Fibroblast of pulmonary artery (primary cell): ENCODE measurements at regions not wholly inside any gene's neighbourhood (a gene's known extent, or its start where the extent isn't known, plus 50 kb on each side); places are given as distances from the start of the nearest gene placed in this dataset.
A peak's percentile ranks its signal among the peaks of the same experiment; 100 is the strongest.

Experiments
- DNase-seq: peaks from one replicate; pipeline ENCODE4 v3.0.0-alpha.2; 2010; ENCODE audit warnings: low read depth
- H3K4me3 ChIP-seq: replicated peaks from 2 replicates; pipeline ENCODE4 v1.5.1; 2011; ENCODE audit warnings: low read depth, mild to moderate bottlenecking, control low read depth, low read length, moderate library complexity
- CTCF ChIP-seq: IDR thresholded peaks from 2 replicates; pipeline ENCODE4 v1.5.1; 2011; ENCODE audit warnings: mild to moderate bottlenecking, control low read depth, low read length, inconsistent platforms; ENCODE audit errors: missing control alignments

GRCh38 chr20:4412216-4412615, 163.1 kb upstream of the ADRA1D start:
- no peak for DNase-seq
- no peak overlapping the region for H3K4me3 ChIP-seq
- no peak for TF ChIP-seq CTCF

DNA sequence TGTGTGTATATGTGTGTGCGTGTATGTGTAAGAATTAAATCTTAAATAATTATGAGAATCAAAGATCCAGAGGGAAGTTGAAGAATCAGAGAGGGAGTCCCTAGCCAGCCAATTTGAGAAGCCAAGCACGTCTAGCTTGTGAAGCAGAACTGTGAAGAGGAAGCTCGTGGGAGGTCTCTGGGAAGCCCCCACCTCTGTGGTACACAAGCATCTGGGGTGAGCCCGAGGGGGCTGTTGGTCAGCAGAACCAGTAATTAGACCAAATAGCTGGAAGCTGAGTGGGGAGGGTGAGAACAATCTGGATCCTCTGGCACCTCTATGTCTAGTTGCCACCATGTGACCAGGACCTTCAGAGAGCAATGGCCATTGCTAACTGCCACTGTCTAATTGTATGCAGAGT, 162.7 kb upstream of the ADRA1D start:
- no peak for TF ChIP-seq CTCF
- DNase-seq: no peak
- H3K4me3 ChIP-seq: no peak overlapping the region

- no peak overlapping the region for H3K4me3 ChIP-seq
- peak; percentile 62 for DNase-seq
- TF ChIP-seq CTCF: no peak
Measured at GRCh38 chr20:4406627-4407026, 157.5 kb upstream of the ADRA1D start.

- peak; percentile 16 for DNase-seq
- no peak for TF ChIP-seq CTCF
- H3K4me3 ChIP-seq: no peak overlapping the region
Measured at GRCh38 chr20:4401601-4402000, 152.5 kb upstream of the ADRA1D start.

DNA sequence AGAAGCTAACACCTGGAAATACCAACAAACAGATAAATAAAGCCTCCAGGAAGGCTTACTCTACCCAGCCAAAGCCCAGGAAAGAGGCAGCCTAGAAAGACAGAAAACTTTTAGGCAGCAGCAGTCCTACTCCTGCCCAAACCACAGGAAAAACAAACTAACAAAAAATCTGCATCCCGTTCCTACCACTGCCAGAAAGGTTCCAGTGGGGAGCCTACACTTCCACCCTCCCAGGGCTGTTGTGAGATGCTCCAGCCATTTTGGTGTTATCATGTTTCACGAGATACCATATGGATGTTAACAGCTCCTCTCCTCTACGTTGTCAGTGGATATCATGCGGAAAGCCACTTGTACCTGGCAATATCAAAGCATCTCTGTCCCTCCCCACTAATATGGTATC, 135.9 kb upstream of the ADRA1D start:
- DNase-seq: no peak
- TF ChIP-seq CTCF: no peak
- no peak overlapping the region for H3K4me3 ChIP-seq

- H3K4me3 ChIP-seq: no peak overlapping the region
- DNase-seq: peak; percentile 27
- no peak for TF ChIP-seq CTCF
Measured at GRCh38 chr20:4383961-4384360, 134.9 kb upstream of the ADRA1D start.

GRCh38 chr20:4375881-4376280, 126.8 kb upstream of the ADRA1D start:
- DNase-seq: peak; percentile 33
- no peak overlapping the region for H3K4me3 ChIP-seq
- no peak for TF ChIP-seq CTCF
